Kidney (tissue), 13 donors: ENCODE measurements at regions not wholly inside any gene's neighbourhood (a gene's known extent, or its start where the extent isn't known, plus 50 kb on each side); places are given as distances from the start of the nearest gene placed in this dataset.

Experiments used
- DNase-seq, 5 donors: peaks; one replicate each; pipeline ENCODE4 v3.0.0-alpha.2; 2013 to 2020
- FAIRE-seq: peaks from 2 replicates; lab custom pipeline; 2012; peaks lifted over from hg19 to GRCh38; lab: Jason Lieb, UNC
- H3K27ac ChIP-seq, 2 donors: one replicate each; pipeline ENCODE4 v1.7.0; 2013; ENCODE audit warnings: low read depth in 2 of 2, low read length in 2 of 2, inconsistent platforms in 1 of 2
- H3K27me3 ChIP-seq: one replicate; pipeline ENCODE4 v1.7.1; 2013; ENCODE audit warnings: low read length, inconsistent platforms; ENCODE audit not compliant: control insufficient read depth, insufficient read depth
- H3K36me3 ChIP-seq, 3 donors: one replicate each; pipeline versions ENCODE4 v1.7.0 to v1.7.1; 2013; ENCODE audit warnings: low read length in 3 of 3, control low read depth in 1 of 3, inconsistent platforms in 1 of 3; ENCODE audit not compliant: insufficient read depth in 3 of 3, control insufficient read depth in 2 of 3
- H3K4me1 ChIP-seq, 3 donors: one replicate each; pipeline versions ENCODE4 v1.7.0 to v1.7.1; 2013; ENCODE audit warnings: low read length in 3 of 3, inconsistent platforms in 1 of 3, low read depth in 1 of 3; ENCODE audit not compliant: control insufficient read depth in 2 of 3, insufficient read depth in 2 of 3
- H3K4me3 ChIP-seq, 3 donors: one replicate each; pipeline versions ENCODE4 v1.7.0 to v1.8.1; 2013; ENCODE audit warnings: low read length in 3 of 3, control low read depth in 1 of 3, inconsistent platforms in 1 of 3
- H3K9ac ChIP-seq, 3 donors: one replicate each; pipeline versions ENCODE4 v1.7.0 to v1.7.1; 2013; ENCODE audit warnings: low read length in 3 of 3, control low read depth in 1 of 3, inconsistent platforms in 1 of 3
- H3K9me3 ChIP-seq, 3 donors: one replicate each; pipeline versions ENCODE4 v1.7.0 to v1.7.1; 2013; ENCODE audit warnings: low read length in 3 of 3, control low read depth in 1 of 3, inconsistent platforms in 1 of 3; ENCODE audit not compliant: control insufficient read depth in 2 of 3, insufficient read depth in 1 of 3
- CTCF ChIP-seq: IDR thresholded peaks from 3 replicates; pipeline ENCODE4 v1.5.1; 2012; ENCODE audit warnings: mild to moderate bottlenecking, moderate library complexity, borderline replicate concordance; ENCODE audit not compliant: insufficient read depth; ENCODE audit errors: extremely low read depth
- intact Hi-C: fragments of 100-400 bp; cut with DNase I; formaldehyde crosslinking; loops from one replicate; pipeline ENCODE4 v1.11.1; 2022
- donor health status: control.
- donor health status: control.
- donor health status: control.
- donor health status: control.
- donor health status: control.
- donor health status: DM: yes; HTN: yes; CAD: no.
- donor health status: Normal renal cell carcinoma (clear cell type).

- TF ChIP-seq CTCF, result no peak
- no peaks in the 10 kb centered on the region for H3K4me1 ChIP-seq
- intact Hi-C loops, result no loop called here
- H3K27me3 ChIP-seq, result no peaks in the 10 kb centered on the region
- H3K4me3 ChIP-seq, result no peak overlapping the region
- H3K27ac ChIP-seq, result no peak overlapping the region
- no peaks in the 10 kb centered on the region for H3K9me3 ChIP-seq
- FAIRE-seq (no peak), DNase-seq (no peak)
- H3K36me3 ChIP-seq, result no peaks in the 10 kb centered on the region
- H3K9ac ChIP-seq, result no peak overlapping the region
Measured at GRCh38 chr21:28358170-28358569, 634.5 kb downstream of the LTN1 start.

DNA sequence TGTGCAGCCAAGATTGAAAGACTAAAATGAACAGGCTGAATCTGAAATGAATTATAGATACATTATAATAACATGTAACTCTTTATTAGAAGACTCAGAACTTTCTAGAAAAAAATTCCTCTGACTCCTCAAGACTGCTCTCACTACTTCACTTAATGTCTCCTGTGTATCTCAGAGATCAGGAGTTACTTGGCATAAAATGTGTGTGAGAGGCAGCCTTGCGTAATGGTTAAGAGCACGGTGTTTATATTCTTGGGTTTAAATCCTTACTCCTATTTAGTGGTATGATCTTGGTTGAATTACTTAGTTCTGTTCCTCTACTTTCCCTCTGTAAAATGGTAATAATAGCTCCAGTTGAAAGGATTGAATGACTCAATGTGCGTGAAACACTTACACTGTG lies 634.9 kb downstream of the LTN1 start:
- H3K27ac ChIP-seq, result no peak overlapping the region
- no peak for TF ChIP-seq CTCF
- FAIRE-seq, result no peak

DNA sequence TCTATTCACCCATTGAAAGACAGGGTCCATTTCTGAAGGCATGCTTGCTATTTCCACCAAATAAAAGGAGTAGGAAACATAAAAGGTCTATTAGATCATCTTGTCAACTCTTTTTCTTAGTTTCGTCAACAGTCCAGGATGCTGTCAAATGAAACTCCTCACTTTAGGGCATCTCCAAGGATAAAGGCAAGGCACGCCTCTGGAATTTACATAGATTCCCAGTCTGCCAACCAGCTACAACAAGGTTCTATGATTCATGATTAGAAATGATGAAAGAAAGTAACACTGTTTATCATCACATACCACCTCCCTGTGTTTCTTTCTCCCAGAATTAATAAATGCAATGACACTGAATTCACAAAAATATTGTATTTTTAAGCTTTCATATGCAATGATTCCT lies 636.3 kb downstream of the LTN1 start:
- intact Hi-C loops, result no loop called here
- no peak overlapping the region for H3K27ac ChIP-seq
- no peaks in the 10 kb centered on the region for H3K27me3 ChIP-seq
- no peak for FAIRE-seq
- H3K4me3 ChIP-seq, result no peak overlapping the region
- DNase-seq, result no peak
- H3K9me3 ChIP-seq, result no peaks in the 10 kb centered on the region
- no peaks in the 10 kb centered on the region for H3K36me3 ChIP-seq
- H3K4me1 ChIP-seq, result no peaks in the 10 kb centered on the region
- H3K9ac ChIP-seq, result no peak overlapping the region
- TF ChIP-seq CTCF, result no peak

More for the DNA sequence above, 634.9 kb downstream of the LTN1 start:
- no peaks in the 10 kb centered on the region for H3K4me1 ChIP-seq
- H3K27me3 ChIP-seq, result no peaks in the 10 kb centered on the region
- no peaks in the 10 kb centered on the region for H3K9me3 ChIP-seq
- H3K4me3 ChIP-seq, result no peak overlapping the region
- DNase-seq, result no peak
- H3K9ac ChIP-seq, result no peak overlapping the region
- intact Hi-C loops, result no loop called here
- H3K36me3 ChIP-seq, result no peaks in the 10 kb centered on the region

GRCh38 chr21:28345934-28346333 lies 646.7 kb downstream of the LTN1 start:
- H3K36me3 ChIP-seq, result no peaks in the 10 kb centered on the region
- no peak for FAIRE-seq
- no peak overlapping the region for H3K9ac ChIP-seq
- no peak overlapping the region for H3K4me3 ChIP-seq
- no peak for DNase-seq
- H3K9me3 ChIP-seq, result no peaks in the 10 kb centered on the region
- intact Hi-C loops, result no loop called here
- no peak for TF ChIP-seq CTCF
- H3K27ac ChIP-seq, result no peak overlapping the region
- no peaks in the 10 kb centered on the region for H3K27me3 ChIP-seq
- H3K4me1 ChIP-seq, result no peaks in the 10 kb centered on the region
